AG09319 (cell line): ENCODE measurements at regions not wholly inside any gene's neighbourhood (a gene's known extent, or its start where the extent isn't known, plus 50 kb on each side); places are given as distances from the start of the nearest gene placed in this dataset.

Source experiments
- DNase-seq: peaks from one replicate; pipeline ENCODE4 v3.0.0-alpha.2; 2010; ENCODE audit warnings: low read depth; ENCODE audit errors: extremely low read depth
- TF ChIP-seq, protein P1 (sequence below): IDR thresholded peaks from 2 replicates; pipeline ENCODE4 v1.5.1; 2011; ENCODE audit warnings: low read depth, mild to moderate bottlenecking, inconsistent platforms, low read length, moderate library complexity

GRCh38 chr14:62213516-62213915 is 451.3 kb downstream of the SNAPC1 start:
- no peak for DNase-seq
- TF ChIP-seq, protein P1, sequence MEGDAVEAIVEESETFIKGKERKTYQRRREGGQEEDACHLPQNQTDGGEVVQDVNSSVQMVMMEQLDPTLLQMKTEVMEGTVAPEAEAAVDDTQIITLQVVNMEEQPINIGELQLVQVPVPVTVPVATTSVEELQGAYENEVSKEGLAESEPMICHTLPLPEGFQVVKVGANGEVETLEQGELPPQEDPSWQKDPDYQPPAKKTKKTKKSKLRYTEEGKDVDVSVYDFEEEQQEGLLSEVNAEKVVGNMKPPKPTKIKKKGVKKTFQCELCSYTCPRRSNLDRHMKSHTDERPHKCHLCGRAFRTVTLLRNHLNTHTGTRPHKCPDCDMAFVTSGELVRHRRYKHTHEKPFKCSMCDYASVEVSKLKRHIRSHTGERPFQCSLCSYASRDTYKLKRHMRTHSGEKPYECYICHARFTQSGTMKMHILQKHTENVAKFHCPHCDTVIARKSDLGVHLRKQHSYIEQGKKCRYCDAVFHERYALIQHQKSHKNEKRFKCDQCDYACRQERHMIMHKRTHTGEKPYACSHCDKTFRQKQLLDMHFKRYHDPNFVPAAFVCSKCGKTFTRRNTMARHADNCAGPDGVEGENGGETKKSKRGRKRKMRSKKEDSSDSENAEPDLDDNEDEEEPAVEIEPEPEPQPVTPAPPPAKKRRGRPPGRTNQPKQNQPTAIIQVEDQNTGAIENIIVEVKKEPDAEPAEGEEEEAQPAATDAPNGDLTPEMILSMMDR = no peak

- no peak for DNase-seq
- TF ChIP-seq, protein P1 = no peak
These were observed 453.9 kb downstream of the SNAPC1 start for GRCh38 chr14:62216121-62216520.

DNA sequence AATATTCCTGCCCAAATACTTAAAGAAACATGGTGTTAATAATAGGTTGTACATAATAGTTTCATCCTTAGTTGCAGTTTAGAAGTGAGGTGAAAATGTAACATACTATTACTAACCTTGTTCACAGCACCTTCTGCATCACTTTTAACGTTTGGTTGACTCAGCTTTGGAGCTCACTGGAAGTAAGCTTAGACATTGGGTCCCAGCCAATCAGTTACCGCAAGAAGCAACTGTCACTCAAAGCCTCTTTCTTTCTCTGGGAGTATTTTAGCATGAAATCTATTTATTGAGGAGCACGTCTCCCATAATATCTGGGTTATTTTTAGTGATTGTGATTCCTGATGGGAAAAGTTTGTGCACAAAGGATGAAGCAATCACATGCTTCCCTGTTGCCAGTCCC is 472.6 kb downstream of the SNAPC1 start:
- DNase-seq = no peak
- TF ChIP-seq, protein P1 = no peak

- DNase-seq = no peak
- TF ChIP-seq, protein P1 = no peak
These were observed 482.0 kb downstream of the SNAPC1 start for GRCh38 chr14:62244221-62244620.

- no peak for DNase-seq
- TF ChIP-seq, protein P1 = no peak
These were observed 485.0 kb downstream of the SNAPC1 start for GRCh38 chr14:62247266-62247665.

DNA sequence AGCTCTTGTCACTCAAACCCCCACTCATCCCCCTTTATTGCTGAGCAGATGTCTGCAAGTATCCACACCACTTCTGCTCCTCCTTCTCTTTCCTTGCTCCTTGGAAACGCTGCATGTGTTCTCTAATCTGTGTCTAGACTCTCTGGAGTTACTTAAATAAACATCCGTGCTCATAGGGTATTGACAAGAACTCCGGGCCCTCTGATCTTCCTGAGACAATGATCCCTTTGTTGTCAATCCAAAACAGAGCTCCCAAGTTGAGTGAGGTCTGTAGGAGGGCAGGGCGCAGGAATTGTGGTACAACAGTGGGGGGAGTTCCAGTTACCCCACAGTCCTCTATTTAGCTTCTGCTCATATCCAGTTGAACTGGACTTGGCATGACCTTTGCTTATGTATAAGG is 489.0 kb downstream of the SNAPC1 start:
- TF ChIP-seq, protein P1 = no peak
- no peak for DNase-seq

DNA sequence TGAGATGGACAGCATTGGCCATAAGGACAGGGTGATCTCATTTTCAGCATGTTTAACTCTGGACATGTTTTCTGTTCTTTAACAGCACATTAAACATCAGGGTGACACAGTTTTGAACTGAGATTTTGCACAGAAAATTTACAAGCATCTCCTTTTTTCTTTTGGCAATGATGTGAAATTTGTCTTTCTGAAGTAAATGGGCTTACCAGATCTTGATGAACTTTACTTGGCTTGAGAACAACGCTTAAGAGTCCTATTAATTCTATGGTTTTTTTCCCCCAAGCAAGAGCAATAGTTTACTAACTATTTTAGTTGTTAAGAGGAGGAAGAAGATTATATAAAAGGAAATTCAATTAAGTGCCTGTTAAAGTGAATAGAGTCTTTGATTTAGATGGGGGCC is 491.0 kb downstream of the SNAPC1 start:
- TF ChIP-seq, protein P1 = no peak
- no peak for DNase-seq

DNA sequence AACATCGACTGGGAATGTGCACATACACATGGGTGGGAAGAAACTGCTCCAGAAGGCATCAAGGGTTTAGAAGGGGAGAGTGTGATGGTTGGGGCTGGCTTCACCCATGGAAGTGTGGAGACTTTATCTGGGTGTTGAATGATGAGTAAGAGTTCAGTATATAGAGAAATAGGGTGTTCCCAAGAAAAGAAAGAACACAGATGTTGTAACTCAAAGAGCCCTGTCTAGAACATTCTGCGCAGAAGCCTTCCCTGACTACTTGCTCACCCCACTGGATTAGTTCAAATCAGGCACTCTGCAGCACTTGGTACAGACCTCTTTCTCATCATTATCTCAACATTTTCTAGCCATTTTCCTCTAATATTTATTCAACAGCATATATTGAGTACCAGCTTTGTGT is 491.7 kb downstream of the SNAPC1 start:
- DNase-seq = no peak
- TF ChIP-seq, protein P1 = no peak
